ENCODE measurements at regions not wholly inside any gene's neighbourhood (a gene's known extent, or its start where the extent isn't known, plus 50 kb on each side); places are given as distances from the start of the nearest gene placed in this dataset.

DNA sequence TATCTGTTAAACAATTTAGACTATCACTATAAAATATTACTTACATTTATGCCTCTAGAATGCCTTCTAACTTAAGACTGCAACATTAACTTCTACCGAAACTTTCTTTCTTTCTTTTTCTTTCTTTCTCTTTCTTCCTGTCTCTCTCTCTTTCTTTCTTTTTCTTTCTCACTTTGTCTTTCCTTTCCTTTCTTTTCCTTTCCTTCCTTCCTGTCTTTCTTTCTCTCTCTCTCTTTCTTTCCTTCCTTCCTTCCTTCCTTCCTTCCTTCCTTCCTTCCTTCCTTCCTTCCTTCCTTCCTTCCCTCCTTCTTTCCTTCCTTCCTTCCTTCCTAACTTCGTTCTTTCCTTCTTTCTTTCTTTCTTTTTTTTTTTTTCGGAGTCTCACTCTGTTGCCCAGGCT lies 1071.9 kb upstream of the ATXN8OS start:
- TF ChIP-seq, protein P1, sequence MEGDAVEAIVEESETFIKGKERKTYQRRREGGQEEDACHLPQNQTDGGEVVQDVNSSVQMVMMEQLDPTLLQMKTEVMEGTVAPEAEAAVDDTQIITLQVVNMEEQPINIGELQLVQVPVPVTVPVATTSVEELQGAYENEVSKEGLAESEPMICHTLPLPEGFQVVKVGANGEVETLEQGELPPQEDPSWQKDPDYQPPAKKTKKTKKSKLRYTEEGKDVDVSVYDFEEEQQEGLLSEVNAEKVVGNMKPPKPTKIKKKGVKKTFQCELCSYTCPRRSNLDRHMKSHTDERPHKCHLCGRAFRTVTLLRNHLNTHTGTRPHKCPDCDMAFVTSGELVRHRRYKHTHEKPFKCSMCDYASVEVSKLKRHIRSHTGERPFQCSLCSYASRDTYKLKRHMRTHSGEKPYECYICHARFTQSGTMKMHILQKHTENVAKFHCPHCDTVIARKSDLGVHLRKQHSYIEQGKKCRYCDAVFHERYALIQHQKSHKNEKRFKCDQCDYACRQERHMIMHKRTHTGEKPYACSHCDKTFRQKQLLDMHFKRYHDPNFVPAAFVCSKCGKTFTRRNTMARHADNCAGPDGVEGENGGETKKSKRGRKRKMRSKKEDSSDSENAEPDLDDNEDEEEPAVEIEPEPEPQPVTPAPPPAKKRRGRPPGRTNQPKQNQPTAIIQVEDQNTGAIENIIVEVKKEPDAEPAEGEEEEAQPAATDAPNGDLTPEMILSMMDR (IDR thresholded peaks at IDR 0.05; ENCODE audit: low read depth, low read length, poor library complexity, severe bottlenecking) = no peak
- no peak for TF ChIP-seq EZH2phosphoT487 (IDR thresholded peaks at IDR 0.05; ENCODE audit: borderline replicate concordance, low read length)

Measured in DOHH2 (cell line).